Cardiac septum (tissue), 1 donor: ENCODE measurements at regions not wholly inside any gene's neighbourhood (a gene's known extent, or its start where the extent isn't known, plus 50 kb on each side); places are given as distances from the start of the nearest gene placed in this dataset.
A peak's percentile ranks its signal among the peaks of the same experiment; 100 is the strongest.

Experiments
- DNase-seq: peaks from one replicate; pipeline ENCODE4 v3.0.0-alpha.2; 2020; ENCODE audit warnings: low spot score
- intact Hi-C: fragments of 100-400 bp; cut with DNase I; formaldehyde crosslinking; loops from one replicate; pipeline ENCODE4 v1.14.0; 2022
- donor health status: DM: no; HTN: no; CAD: no.

DNA sequence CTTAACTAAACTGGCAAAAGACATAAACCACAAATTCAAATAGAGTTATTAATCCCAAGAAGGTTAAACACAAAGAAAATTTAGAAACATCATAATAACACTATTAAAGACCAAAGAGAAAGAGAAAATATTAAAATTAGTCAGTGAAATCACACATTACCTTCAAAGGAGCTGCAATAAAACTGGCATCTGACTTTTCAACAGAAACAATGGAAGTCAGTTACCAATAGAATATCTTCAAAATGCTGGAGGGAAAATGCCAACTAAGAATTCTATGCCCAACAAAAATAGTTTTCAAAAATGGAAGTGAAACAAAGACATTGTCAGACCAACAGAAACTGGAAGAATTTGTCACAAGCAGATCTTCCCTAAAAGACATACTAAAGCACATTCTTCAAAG, 68.7 kb upstream of the RNF7 start:
- DNase-seq, result no peak
- intact Hi-C loops, result no loop called here

DNA sequence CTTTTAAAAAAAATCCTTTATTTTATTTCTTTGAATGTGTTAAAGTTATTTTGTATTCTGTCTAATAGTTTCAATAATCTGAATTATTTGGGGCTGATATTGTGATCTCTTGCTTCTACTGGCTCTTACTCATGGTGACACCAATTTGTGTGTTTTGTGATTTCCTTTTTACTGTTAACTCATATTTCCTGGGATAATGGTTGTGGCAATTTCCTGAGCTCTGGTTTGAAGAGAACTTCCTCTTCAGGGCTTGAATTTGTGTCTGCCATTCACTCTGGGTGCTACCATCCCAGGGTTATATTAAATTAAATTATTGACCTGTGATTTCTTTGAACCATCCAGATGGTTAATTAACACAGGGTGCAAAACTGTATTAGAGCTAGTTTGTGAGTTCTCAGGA, 60.4 kb upstream of the RNF7 start:
- no peak for DNase-seq
- intact Hi-C loops, result no loop called here

GRCh38 chr3:141680620-141681389, 57.3 kb upstream of the RNF7 start:
- DNase-seq, result no peak
- intact Hi-C loops, result no loop called here

DNA sequence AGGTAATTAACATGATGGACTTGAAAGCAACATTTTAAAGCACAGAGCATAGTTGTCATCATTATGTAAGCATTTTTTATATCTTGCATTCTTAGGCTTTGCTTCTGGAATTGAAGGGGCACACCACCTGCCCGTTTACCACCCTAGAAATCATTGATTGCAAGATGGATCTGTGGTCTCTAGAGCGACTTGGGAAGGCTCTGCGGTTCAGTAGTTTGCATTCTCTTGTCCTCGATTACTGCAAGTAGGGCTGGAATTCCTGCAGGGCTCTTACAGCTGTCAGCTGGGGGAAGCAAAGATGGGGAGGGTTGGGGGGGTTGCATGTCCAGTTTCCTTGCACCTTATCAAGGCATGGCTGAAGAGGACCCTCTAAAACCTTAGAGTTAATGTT, 56.7 kb upstream of the RNF7 start:
- no peak for DNase-seq
- intact Hi-C loops, result no loop called here

DNA sequence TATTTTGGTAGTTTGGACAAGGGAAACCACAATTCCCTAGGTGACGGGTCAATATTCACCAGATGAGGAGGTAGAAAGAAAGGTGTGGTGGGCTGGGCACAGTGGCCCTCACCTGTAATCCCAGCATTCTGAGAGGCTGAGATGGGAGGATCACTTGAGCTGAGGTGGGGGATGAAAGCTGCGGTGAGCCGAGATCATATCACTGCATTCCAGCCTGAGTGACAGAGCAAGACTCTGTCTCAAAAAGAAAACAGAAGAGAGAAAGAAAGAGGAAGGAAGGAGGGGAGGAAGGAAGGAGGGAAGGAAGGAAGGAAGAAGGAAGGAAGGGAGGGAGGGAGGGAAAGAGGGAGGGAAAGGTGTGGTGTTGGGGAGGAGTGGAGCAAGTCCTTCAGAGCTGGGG, 56.1 kb upstream of the RNF7 start:
- intact Hi-C loops, result no loop called here
- no peak for DNase-seq

- intact Hi-C loops, result no loop called here
- DNase-seq, result no peak
Observed at GRCh38 chr3:141682921-141683320, 55.2 kb upstream of the RNF7 start.

GRCh38 chr3:141684758-141685157, 53.3 kb upstream of the RNF7 start:
- no peak for DNase-seq

GRCh38 chr3:141686466-141687291, 51.4 kb upstream of the RNF7 start:
- peak; percentile 81 for DNase-seq
- intact Hi-C loops, result no loop called here

More at GRCh38 chr3:141684758-141685157, 53.3 kb upstream of the RNF7 start:
- intact Hi-C loops, result no loop called here
